ENCODE measurements at regions not wholly inside any gene's neighbourhood (a gene's known extent, or its start where the extent isn't known, plus 50 kb on each side); places are given as distances from the start of the nearest gene placed in this dataset.
"Not testable (repeated sequence)": the region's sequence is repeated elsewhere in the genome, so short reads cannot be mapped to it uniquely, and the experiment has no call there.

DNA sequence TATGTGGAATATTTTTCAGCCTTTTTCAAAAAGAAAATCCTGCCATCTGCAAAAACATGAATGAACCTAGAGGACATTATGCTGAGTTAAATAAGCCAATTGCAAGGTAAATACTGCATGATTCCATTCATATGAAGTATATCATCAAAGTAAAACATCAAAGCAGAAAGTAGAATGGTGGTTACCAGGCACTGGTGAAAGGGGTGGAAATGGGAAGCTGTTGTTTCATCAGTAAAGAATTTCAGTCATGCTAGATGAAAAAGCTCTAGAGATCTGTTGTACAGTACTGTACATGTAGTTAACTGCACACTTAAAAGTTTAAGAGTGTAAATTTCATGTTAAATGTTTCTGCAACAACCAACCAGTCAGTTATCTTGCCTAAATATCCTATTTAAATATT lies 196.8 kb upstream of the ADGRL3 start:
- no peak for DNase-seq (ENCODE audit: low spot score)

DNA sequence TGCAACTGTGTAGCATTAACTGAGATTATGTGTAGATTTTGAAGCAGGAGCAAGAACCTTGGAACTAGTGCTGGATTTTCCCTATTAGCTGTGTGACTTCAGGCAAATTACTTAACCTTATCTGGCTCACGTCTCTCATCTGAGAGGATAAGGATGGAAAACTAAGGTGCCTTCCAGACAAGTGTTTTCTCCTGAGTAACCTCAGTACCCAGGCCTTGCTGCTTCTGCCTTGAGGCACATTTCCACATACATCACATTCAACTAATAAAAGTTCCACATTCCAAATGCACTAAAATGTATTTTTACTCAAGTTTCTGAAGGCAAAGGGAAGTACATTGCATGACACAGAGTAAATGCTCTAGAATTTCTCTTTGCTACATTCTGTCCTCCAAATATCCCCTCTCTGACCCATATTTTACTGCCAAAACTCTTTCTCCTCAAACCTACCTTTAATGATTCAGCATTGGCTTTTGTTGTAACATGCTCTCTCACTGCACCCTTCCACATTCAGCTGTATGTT lies 195.4 kb upstream of the ADGRL3 start:
- DNase-seq (ENCODE audit: low spot score), result no peak

DNA sequence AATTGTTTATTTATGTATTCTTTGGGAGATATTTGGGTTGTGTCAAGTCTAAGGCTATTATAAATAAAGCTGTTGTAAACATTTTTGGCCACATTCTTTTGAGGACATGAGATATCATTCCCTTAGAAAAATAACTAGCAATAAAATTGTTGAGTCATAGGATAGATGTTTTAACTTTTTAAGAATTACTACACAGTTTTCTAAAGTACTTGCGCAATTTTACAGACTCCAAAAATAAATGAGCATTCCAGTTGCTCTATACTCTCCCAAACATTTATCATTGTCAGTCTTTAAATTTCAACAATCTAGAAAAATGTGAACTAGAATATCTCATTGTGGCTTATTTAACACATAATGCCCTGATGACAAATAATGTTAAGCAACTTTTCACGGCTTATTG lies 189.1 kb upstream of the ADGRL3 start:
- no peak for DNase-seq (ENCODE audit: low spot score)

DNA sequence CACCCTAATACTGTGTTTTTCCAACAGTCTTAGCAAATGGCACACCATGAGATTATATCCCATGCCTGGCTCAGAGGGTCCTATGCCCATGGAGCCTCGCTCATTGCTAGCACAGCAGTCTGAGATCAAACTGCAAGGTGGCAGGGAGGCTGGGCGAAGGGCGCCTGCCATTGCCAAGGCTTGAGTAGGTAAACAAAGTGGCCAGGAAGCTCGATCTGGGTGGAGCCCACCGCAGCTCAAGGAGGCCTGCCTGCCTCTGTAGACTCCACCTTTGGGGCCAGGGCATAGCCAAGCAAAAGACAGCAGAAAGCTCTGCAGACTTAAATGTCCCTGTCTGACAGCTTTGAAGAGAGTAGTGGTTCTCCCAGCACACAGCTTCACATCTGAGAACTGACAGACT lies 188.2 kb upstream of the ADGRL3 start:
- not testable (repeated sequence) for DNase-seq (ENCODE audit: low spot score)

DNA sequence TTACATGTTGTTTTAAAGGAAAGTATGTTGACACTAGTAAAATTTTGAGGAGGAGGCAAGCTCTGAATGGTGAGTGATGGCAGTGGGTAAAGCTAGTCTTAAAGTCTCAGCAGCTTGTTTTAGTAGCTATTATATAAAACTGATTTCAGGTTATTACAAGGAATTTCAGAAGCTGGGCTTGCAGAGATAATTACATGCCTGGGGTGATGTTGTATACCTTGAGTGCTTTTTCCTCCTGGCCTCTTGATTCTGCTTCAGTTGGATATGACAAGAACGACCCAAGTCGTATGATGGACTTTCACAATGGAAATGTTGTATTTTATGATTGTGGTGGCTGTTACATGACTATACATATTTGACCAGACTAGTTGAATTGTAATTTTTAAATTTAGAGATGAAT lies 175.5 kb upstream of the ADGRL3 start:
- no peak for DNase-seq (ENCODE audit: low spot score)

DNA sequence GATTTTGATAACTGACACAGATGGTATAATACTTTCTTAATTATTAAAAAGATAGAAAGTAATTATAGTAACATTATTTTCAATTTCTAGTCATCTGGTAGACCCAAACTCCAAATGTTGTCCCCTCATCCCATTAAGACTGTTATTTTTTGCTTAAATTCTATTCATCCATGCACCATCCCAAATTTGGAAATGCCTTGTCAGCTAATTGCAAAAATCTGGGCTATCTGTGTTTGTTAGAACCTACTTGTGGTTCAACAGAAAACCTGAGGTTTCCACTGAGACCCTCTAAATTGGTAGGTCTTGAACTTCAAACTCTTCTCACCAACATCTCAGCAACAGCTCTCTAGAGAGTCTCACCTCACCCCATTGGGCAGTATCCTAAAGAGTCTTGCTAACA lies 172.2 kb upstream of the ADGRL3 start:
- no peak for DNase-seq (ENCODE audit: low spot score)

DNA sequence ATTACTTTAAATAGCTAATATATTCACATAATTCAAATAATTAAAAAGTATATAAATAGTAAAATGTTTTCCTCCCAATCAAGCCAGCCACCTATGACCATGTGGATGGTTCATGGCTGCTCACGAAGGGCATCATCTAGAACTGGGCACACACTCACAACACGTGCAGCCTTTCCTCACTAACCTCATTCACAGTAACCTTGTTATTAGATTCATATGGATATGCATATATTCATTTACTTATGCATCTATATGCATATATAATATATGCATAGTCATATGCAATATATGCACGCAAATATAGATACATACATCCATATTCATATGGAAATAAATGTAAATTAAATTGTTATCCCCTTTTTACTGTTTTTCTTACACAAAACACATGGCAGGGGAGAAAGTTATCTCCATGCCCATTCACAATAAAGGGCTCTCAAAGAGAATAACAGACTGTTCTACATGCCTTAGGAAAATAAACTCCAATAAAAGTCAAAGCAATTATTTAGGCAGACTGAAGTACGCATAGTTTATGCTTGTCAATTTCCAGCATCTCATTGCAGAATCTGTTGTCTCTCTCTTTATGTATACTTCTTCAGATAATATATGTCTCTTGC lies 163.9 kb upstream of the ADGRL3 start:
- DNase-seq (ENCODE audit: low spot score), result no peak

DNA sequence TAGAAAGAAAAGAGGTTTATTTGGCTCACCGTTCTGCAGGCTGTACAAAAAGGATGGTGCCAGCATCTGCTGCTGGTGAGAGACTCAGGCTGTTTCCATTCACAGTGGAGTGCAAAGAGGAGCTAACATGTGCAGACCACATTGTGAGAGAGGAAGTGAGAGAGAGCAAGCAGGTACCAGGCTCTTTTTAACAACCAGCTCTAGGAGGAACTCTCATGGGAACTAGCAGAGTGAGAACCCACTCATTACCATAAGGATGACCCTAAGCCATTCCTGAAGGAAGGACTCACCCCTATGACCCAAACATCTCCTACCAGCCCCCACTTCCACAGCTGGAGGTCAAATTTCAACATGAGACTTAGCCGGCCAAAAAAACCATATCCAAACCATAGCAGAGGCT lies 158.6 kb upstream of the ADGRL3 start:
- no peak for DNase-seq (ENCODE audit: low spot score)

DNA sequence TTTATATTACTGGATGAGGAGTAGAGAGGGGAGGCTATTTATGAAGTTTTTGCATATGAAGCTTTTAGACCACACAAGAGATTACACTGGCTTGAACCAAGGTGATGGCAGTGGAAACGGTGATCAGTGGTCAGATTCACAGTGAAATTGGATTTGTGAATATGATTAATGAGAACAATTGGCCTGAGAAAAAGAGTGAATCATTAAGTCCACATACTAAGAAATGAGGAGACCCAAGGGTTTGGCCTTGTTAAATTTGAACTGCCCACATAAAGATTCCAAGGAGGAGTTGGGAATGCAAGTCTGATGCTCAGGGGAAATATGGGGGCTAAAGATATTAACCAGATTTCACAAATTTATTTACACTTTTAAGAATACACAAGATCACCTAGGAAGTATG lies 155.3 kb upstream of the ADGRL3 start:
- no peak for DNase-seq (ENCODE audit: low spot score)

DNA sequence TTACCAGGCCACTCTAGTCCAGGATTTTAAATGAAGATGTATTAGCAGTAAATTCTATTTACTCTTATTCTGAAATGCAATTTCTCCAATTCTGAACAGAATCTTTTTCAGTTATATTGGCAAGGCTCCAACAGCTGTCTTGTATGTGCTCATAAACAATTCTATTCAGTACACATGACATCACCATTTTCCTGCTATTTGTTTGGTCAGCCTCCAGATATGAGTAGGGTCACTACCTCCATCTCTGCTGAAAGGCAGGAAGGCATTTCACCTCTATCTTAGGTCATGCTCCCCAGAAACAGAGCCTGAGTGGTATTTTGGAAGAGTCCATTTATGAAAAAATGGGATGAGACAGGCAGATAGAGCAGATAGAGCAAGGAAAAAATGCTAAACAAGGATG lies 151.1 kb upstream of the ADGRL3 start:
- no peak for DNase-seq (ENCODE audit: low spot score)

DNA sequence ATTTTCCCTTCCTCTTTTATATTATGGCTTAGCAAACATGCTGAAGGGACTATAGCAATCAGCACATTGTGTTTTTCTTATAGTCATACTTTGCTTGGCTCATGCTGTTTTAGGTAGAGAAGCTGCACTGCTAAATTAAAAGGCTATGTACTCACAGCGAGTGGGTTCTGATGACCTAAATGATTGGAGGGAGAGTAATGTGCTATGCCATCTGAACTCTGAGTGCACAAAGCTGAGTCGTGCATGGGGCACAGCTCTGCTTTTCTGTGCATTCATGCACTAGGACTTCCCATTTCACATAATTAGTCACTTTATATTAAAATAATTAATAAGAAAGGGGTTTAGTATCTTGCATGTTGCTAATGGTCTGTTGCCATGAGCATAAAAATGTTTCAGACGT lies 132.7 kb upstream of the ADGRL3 start:
- no peak for DNase-seq (ENCODE audit: low spot score)

DNA sequence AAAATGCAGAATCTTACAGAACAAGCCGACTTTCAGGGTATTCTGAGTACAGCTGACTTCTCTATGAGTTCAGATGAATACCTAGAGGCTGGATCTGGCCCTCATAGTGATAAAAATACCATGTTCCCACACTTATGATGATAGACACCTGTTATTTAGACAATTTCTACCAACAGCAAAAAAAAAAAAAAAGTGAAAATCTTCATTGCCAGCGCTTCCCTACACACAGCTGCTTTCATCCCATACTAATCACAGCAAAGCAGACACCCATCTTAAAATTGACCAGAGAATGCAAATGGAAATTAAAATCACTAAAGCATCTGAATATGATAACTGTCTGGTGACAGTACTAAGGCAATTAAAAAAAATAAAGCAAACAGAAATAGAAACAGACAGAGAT lies 132.1 kb upstream of the ADGRL3 start:
- no peak for DNase-seq (ENCODE audit: low spot score)

DNA sequence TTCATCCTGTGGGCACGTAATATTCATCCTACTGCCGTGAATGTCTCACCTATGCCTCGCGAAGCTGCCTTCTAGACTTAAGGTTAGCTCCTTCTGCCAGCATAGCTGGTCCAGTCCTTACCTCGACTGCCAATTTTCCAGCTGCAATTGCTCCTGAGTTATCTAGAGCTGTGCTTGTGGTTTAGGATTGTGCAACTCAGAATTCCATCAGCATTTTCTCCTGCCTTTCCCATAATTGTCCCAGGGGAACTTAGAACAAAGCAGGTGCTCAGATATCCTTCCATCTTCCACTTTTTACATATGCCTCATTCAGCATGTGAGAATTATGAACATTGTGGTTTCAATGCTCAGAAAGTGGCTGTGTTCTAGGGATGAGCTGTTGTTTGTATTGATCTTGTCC lies 131.4 kb upstream of the ADGRL3 start:
- no peak for DNase-seq (ENCODE audit: low spot score)

DNA sequence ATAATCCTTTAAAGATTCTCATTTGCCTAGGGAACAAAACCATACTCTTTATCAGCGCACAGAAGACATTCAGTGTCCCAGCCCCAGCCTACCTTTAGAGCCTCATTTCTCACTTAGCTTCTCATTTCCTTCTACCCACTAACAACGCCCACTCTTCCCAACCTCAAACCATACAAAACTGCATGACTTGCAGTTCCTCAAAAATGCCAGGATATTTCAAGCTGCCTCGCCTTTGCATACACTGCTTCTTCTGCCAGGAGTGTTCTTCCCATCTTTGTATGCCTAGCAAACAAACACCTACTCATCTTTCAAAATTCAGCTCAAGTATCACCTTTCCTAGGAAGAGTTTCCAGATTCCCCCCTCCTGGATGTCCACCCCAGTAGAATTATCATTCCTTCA lies 129.9 kb upstream of the ADGRL3 start:
- no peak for DNase-seq (ENCODE audit: low spot score)

DNA sequence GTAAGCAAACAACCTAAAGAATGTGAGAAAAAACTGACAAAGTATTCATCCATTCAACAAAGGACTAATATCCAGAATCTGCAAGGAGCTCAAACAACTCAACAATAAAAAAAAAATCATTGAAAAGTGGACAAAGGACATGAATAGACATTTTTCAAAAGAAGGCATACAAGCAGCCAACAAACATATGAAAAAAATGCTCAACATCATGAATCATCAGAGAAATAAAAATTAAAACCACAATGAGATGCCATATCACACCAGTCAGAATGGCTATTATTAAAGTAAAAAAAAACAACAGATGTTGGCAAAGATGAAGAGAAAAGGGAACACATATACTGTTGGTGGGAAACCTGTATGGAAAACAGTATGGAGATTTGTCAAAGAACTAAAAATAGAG lies 120.7 kb upstream of the ADGRL3 start:
- no peak for DNase-seq (ENCODE audit: low spot score)

DNA sequence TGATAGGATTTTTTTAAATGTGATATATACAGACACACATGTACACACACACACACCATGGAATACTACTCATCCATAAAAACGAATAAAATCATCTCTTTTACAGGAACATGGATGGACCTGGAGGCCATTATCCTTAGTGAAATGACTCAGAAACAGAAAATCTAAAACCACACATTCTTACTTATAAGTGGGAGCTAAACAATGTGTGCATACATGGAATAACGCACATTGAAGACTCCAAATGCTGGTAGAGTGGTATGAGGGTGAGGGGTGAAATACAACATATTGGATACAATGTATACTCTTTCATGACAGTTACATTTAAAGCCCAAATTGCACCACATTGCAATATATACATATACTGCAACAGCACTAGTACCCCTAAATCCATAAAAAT lies 120.2 kb upstream of the ADGRL3 start:
- DNase-seq (ENCODE audit: low spot score), result no peak

DNA sequence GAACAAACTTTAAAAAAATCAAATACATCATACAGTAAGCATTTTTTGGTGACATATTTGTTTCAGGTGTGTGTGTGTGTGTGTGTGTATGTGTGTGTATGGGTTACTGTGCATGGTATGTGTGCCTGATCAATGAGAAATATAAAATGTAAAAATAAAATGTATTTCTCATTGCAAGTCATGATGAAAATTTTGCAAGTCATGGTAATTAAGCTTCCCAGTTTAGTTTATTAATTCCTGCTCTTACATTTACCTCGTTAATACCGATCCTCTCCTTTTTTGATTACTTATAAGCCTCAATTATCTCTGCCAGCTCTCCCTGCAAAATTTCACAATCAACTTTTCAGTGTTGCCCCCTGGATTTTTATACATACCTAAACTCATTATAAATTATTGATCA lies 114.6 kb upstream of the ADGRL3 start:
- DNase-seq (ENCODE audit: low spot score), result no peak

DNA sequence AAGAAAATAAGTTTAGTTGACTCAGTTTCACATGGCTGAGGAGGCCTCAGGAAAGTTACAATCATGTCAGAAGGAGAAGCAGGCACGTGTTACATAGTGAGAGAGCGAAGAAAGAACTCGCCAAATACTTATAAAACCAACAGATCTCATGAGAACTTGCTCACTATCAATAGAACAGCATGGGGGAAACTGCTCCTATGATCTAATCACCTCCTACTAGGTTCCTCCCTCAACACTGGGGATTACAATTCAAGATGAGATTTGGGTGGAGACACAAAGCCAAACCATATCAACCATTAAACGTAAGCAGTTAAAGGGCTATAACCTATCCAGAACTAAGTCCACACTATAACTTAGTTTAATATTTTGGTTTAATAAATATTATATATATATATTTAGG lies 113.8 kb upstream of the ADGRL3 start:
- no peak for DNase-seq (ENCODE audit: low spot score)

DNA sequence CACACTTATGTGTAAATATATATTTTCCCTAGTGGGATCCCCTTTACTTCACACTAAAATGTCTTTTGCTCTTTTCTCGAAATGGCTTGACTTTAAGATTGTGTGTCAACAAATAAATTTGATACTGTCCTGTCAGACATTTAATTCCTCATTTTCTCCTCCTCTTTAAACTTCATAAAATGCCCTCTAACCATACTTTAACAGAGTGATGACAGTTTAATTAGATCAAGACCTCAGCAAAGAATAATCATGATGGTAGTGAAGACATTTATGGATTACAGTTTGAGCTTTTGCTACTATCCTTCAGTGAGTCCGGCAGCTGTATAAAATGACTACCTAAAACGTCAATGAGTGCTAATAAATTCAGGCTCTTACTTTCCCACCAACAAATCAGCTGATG lies 113.1 kb upstream of the ADGRL3 start:
- no peak for DNase-seq (ENCODE audit: low spot score)

DNA sequence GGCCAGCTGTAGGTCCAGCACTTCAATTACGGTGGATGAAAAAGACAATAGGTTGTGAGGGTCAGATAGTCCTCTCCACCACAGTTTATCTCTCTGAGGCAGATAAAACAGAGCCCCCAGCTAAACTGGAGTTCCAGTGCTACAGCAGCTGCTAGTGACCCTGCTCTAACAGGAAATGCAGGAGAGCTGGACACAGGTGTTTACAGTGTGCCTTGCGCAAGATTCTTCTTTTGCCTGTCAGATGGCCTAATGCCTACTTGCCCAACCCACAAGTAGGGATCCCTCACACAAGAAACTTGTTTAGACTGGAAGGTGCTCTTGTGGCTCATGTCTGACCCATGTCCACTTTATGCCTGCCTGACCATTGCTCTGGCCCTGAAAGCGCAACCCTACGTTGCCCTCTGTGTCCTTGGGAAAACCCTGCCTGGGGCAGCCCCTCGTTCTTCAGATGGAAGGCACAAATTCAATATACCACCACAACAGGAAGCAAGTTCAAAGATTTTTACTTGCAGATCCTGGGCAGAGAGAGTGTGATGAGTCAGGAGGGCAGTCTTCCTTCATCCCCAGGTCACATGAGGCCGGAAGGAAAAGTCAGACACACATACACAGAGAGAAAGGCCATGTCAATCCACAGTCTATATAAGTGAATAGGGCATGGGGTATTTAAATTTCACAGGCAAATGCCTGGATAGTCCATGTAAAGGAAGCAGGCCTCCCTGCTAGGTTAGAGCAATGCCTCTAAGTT lies 105.1 kb upstream of the ADGRL3 start:
- DNase-seq (ENCODE audit: low spot score), result no peak

DNA sequence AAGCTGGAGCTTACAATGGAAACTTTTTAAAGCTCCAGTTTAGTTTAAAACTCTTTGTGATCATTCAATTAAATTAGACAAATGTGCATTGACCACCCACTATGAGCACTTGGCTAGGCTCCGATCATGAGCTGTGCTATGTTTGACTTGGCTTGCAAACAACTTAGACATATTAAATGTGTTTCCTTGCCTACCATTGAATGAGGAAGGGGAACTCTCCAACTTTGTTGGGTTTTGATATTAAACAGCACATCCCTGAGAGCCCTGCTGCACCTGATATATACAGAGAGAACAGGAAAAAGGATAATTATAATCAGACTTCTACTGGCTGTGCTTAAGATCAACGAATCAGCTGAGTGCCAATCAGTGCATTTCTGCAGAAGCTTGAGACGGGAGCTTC lies 71.4 kb upstream of the ADGRL3 start:
- DNase-seq (ENCODE audit: low spot score), result no peak

DNA sequence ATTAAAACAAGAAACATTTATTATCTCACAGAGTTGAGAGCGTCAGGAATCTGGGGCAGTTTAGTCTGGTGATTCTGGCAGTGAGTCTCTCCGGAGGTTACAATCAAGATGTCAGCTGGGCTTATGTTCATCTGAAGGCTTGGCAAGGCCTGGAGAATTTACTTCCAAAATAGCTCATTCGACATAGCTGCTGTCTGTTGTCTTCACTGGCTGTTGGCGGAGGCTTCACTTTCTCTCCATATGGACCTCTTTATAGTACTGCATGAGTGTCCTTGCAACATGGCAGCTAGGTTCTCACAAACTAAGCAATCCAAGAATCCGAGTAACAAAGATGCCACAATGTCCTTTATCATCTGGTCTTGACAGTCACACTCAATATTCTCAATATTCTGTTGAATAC lies 70.2 kb upstream of the ADGRL3 start:
- DNase-seq (ENCODE audit: low spot score), result no peak

DNA sequence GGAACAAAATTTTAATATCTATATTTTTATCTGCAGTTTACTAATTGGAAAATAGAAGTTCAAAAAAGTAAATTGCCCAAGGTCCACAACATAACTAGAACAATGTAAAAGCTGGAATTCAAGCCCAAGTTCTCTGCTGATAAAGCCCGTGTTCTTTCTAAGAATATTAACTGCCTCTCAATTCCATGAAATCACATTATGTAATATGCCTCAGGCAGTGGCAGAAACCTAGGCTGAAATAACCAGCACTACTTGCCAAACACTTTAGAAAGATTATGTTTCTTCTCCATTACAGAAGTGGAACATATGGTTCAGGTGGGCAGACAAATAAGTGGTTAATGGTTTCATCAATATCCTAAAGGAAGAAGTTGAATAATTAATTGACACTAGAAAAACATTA lies 56.7 kb upstream of the ADGRL3 start:
- DNase-seq (ENCODE audit: low spot score), result no peak

DNA sequence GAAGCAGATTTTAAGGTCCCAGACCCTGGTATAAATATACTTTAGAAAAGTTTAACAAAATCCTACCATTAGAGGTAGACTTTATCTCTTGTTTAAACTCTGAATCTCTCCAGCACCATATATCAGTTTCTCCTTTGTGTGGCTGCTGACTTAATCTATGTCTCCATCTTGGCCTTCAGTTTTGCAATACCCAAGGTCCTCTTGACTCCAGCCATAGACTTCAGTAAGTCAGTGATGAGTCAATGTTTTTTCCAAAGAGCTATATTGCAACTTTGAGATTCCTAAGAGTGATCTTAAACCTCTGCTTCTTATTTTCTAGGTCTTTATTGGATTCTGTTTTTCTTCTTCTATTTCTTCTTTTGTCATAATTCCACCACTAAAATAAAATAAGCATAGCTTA lies 50.8 kb upstream of the ADGRL3 start:
- DNase-seq (ENCODE audit: low spot score), result no peak

Data from D341Med (cell line).